H1 (cell line): ENCODE measurements at regions not wholly inside any gene's neighbourhood (a gene's known extent, or its start where the extent isn't known, plus 50 kb on each side); places are given as distances from the start of the nearest gene placed in this dataset.

Experiments used
- CTCF ChIA-PET: fragments of 300-600 bp; sonication (Branson Sonifier 250); formaldehyde crosslinking; loops from one replicate; lab custom pipeline; 2021; ENCODE audit not compliant: partially characterized antibody; lab: Charles Lee
- POLR2A ChIA-PET: fragments of 300-600 bp; sonication (Branson Sonifier 250); formaldehyde crosslinking; loops from one replicate; lab custom pipeline; 2021; ENCODE audit warnings: inconsistent platforms; ENCODE audit not compliant: partially characterized antibody; lab: Charles Lee
- DNase-seq, 2 experiments: peaks; one replicate each; pipeline versions ENCODE4 v3.0.0 to v3.0.0-alpha.2; 2010 to 2022; ENCODE audit warnings: low spot score in 2 of 2, low read depth in 1 of 2, mixed read lengths in 1 of 2
- FAIRE-seq: peaks from 2 replicates; lab custom pipeline; 2011; peaks lifted over from hg19 to GRCh38; lab: Jason Lieb, UNC
- H2AFZ ChIP-seq: 2 replicates; pipeline ENCODE4 v1.8.1; 2012; ENCODE audit warnings: low read length, inconsistent platforms
- H2AK5ac ChIP-seq: 2 replicates; pipeline ENCODE4 v1.6.1; 2013; ENCODE audit warnings: low read depth, low read length
- H2BK120ac ChIP-seq: replicated peaks from 2 replicates; pipeline ENCODE3; 2013; ENCODE audit warnings: low read depth, low read length, inconsistent platforms
- H2BK12ac ChIP-seq: 2 replicates; pipeline ENCODE4 v1.6.1; 2013; ENCODE audit warnings: low read depth, low read length
- H2BK15ac ChIP-seq: 2 replicates; pipeline ENCODE4 v1.6.1; 2013; ENCODE audit warnings: low read length
- H2BK20ac ChIP-seq: 2 replicates; pipeline ENCODE4 v1.6.1; 2013; ENCODE audit warnings: low read length
- H2BK5ac ChIP-seq: 2 replicates; pipeline ENCODE4 v1.6.1; 2013; ENCODE audit warnings: low read depth, low read length
- H3K14ac ChIP-seq: 2 replicates; pipeline ENCODE4 v1.6.1; 2013; ENCODE audit warnings: inconsistent platforms; ENCODE audit not compliant: insufficient read length
- H3K18ac ChIP-seq: 2 replicates; pipeline ENCODE4 v1.6.1; 2013; ENCODE audit warnings: low read length; ENCODE audit errors: extremely low read depth
- H3K23ac ChIP-seq: 2 replicates; pipeline ENCODE4 v1.6.1; 2013; ENCODE audit warnings: inconsistent platforms; ENCODE audit not compliant: insufficient read length
- H3K23me2 ChIP-seq: 2 replicates; pipeline ENCODE4 v1.6.1; 2013; ENCODE audit warnings: low read depth, low read length
- H3K27ac ChIP-seq: 2 replicates; pipeline ENCODE4 v1.6.1; 2011; ENCODE audit warnings: low read depth, low read length, inconsistent platforms
- H3K27me3 ChIP-seq, 4 experiments: replicated peaks in 1 of 4; 1 replicate in 1 of 4; 2 replicates in 3 of 4; pipeline versions ENCODE4 v1.6.1 to v1.8.1; 2011 to 2013; ENCODE audit warnings: low read length in 3 of 4, mild to moderate bottlenecking in 3 of 4, inconsistent platforms in 2 of 4, mixed read lengths in 2 of 4, moderate library complexity in 1 of 4; ENCODE audit not compliant: control insufficient read depth in 3 of 4, insufficient read depth in 3 of 4; ENCODE audit errors: extremely low read depth in 1 of 4
- H3K36me3 ChIP-seq, 4 experiments: 2 replicates each; pipeline versions ENCODE4 v1.6.1 to v1.8.1; 2011 to 2013; ENCODE audit warnings: mild to moderate bottlenecking in 4 of 4, low read length in 3 of 4, moderate library complexity in 2 of 4, control low read depth in 1 of 4, inconsistent platforms in 1 of 4; ENCODE audit not compliant: insufficient read depth in 4 of 4, control insufficient read depth in 2 of 4
- H3K4ac ChIP-seq: replicated peaks from 2 replicates; pipeline ENCODE3; 2013; ENCODE audit warnings: low read length, low read depth, mixed read lengths, inconsistent platforms; ENCODE audit not compliant: insufficient read length
- H3K4me1 ChIP-seq, 4 experiments: replicated peaks in 1 of 4; 1 replicate in 1 of 4; 2 replicates in 3 of 4; pipeline versions ENCODE4 v1.6.1 to v1.8.1; 2011 to 2013; ENCODE audit warnings: low read length in 3 of 4, inconsistent platforms in 2 of 4, mixed read lengths in 1 of 4; ENCODE audit not compliant: insufficient read depth in 4 of 4, control insufficient read depth in 3 of 4
- H3K4me2 ChIP-seq, 2 experiments: 2 replicates each; pipeline versions ENCODE4 v1.6.1 to v1.8.1; 2011 to 2013; ENCODE audit warnings: low read depth in 2 of 2, low read length in 2 of 2, control low read depth in 1 of 2, inconsistent platforms in 1 of 2, mild to moderate bottlenecking in 1 of 2; ENCODE audit not compliant: insufficient read depth in 1 of 2
- H3K4me3 ChIP-seq, 4 experiments: fragments of 200-600, 300-600 bp in 1 of 4; sonication (generic), shearing (Covaris generic), sonication (Bioruptor Twin) in 1 of 4; 2 replicates each; pipeline versions ENCODE4 v1.5.1 to v1.8.1; 2011 to 2016; ENCODE audit warnings: low read length in 4 of 4, low read depth in 3 of 4, control low read depth in 2 of 4, inconsistent platforms in 2 of 4, mild to moderate bottlenecking in 2 of 4, mixed read lengths in 1 of 4, moderate library complexity in 1 of 4; ENCODE audit not compliant: insufficient read depth in 2 of 4; ENCODE audit errors: extremely low read depth in 1 of 4
- H3K56ac ChIP-seq: replicated peaks from 2 replicates; pipeline ENCODE3; 2013; ENCODE audit warnings: low read depth, mild to moderate bottlenecking, mixed read lengths, low read length, inconsistent platforms; ENCODE audit not compliant: insufficient read length
- H3K79me1 ChIP-seq: 2 replicates; pipeline ENCODE4 v1.6.1; 2013; ENCODE audit warnings: low read depth, low read length, control low read depth
- H3K79me2 ChIP-seq, 2 experiments: 2 replicates each; pipeline versions ENCODE4 v1.6.1 to v1.8.1; 2012 to 2013; ENCODE audit warnings: low read length in 2 of 2, mild to moderate bottlenecking in 2 of 2, inconsistent platforms in 1 of 2; ENCODE audit not compliant: insufficient read depth in 2 of 2, control insufficient read depth in 1 of 2
- H3K9ac ChIP-seq, 4 experiments: replicated peaks in 1 of 4; 1 replicate in 1 of 4; 2 replicates in 3 of 4; pipeline versions ENCODE4 v1.6.1 to v1.8.1; 2011 to 2013; ENCODE audit warnings: low read depth in 3 of 4, low read length in 3 of 4, control low read depth in 2 of 4, mild to moderate bottlenecking in 2 of 4, moderate library complexity in 2 of 4, inconsistent platforms in 1 of 4; ENCODE audit errors: extremely low read depth in 1 of 4
- H3K9me3 ChIP-seq, 2 experiments: 2 replicates each; pipeline versions ENCODE4 v1.6.1 to v1.8.1; 2012 to 2013; ENCODE audit warnings: mild to moderate bottlenecking in 2 of 2, moderate library complexity in 2 of 2, control low read depth in 1 of 2, inconsistent platforms in 1 of 2, low read depth in 1 of 2, low read length in 1 of 2, mixed read lengths in 1 of 2; ENCODE audit not compliant: insufficient read depth in 2 of 2
- H4K20me1 ChIP-seq, 2 experiments: replicated peaks in 1 of 2; 2 replicates each; pipeline versions ENCODE3 to v1.8.1; 2011 to 2013; ENCODE audit warnings: inconsistent platforms in 2 of 2, low read length in 2 of 2, mild to moderate bottlenecking in 1 of 2; ENCODE audit not compliant: insufficient read depth in 2 of 2, control insufficient read depth in 1 of 2
- H4K5ac ChIP-seq: 2 replicates; pipeline ENCODE4 v1.6.1; 2013; ENCODE audit warnings: low read length, low read depth, mixed read lengths, inconsistent platforms; ENCODE audit not compliant: insufficient read length
- H4K8ac ChIP-seq: 2 replicates; pipeline ENCODE4 v1.8.0; 2013; ENCODE audit warnings: mild to moderate bottlenecking, moderate library complexity, low read length, inconsistent platforms; ENCODE audit not compliant: insufficient read depth; ENCODE audit errors: extremely low read depth
- H4K91ac ChIP-seq: replicated peaks from 2 replicates; pipeline ENCODE3; 2013; ENCODE audit warnings: low read length, mixed read lengths, inconsistent platforms; ENCODE audit not compliant: insufficient read length
- ATF2 ChIP-seq: IDR thresholded peaks from 2 replicates; pipeline ENCODE4 v1.6.1; 2012; ENCODE audit warnings: low read length, inconsistent platforms
- ATF3 ChIP-seq: IDR thresholded peaks from 2 replicates; pipeline ENCODE4 v1.6.1; 2011; ENCODE audit warnings: low read depth, mild to moderate bottlenecking, low read length; ENCODE audit not compliant: insufficient read depth
- CBX8 ChIP-seq: fragments of 300-800, 300-1000 bp; sonication (generic); IDR thresholded peaks from 2 replicates; pipeline ENCODE4 v1.7.1; 2016; ENCODE audit warnings: low read depth, low read length, borderline replicate concordance
- GABPA ChIP-seq: IDR thresholded peaks from 2 replicates; pipeline ENCODE4 v1.6.1; 2011; ENCODE audit warnings: mild to moderate bottlenecking, low read length, moderate library complexity, borderline replicate concordance; ENCODE audit not compliant: insufficient read depth
- HDAC2 ChIP-seq, 2 experiments: fragments of 300-600 bp in 1 of 2; sonication (generic) in 1 of 2; IDR thresholded peaks; 2 replicates each; pipeline ENCODE4 v1.6.1; 2011 to 2012; ENCODE audit warnings: low read depth in 2 of 2, low read length in 2 of 2, mild to moderate bottlenecking in 2 of 2, moderate library complexity in 2 of 2, borderline replicate concordance in 1 of 2, inconsistent platforms in 1 of 2
- MAFK ChIP-seq: IDR thresholded peaks from 2 replicates; pipeline ENCODE4 v1.6.1; 2012; ENCODE audit warnings: low read depth, mild to moderate bottlenecking, improper control_type of control experiment, low read length
- RFX5 ChIP-seq: IDR thresholded peaks from 2 replicates; pipeline ENCODE4 v1.6.1; 2011; ENCODE audit warnings: low read depth, low read length, improper control_type of control experiment, borderline replicate concordance
- SIN3A ChIP-seq, 2 experiments: IDR thresholded peaks in 1 of 2; conservative IDR thresholded peaks in 1 of 2; 2 replicates each; pipeline ENCODE4 v1.6.1; 2011 to 2012; ENCODE audit warnings: low read length in 2 of 2, improper control_type of control experiment in 1 of 2, low read depth in 1 of 2, mild to moderate bottlenecking in 1 of 2
- SIRT6 ChIP-seq: IDR thresholded peaks from one replicate; pipeline ENCODE4 v1.7.1; 2012; ENCODE audit warnings: low read length, inconsistent platforms
- SP1 ChIP-seq: IDR thresholded peaks from 2 replicates; pipeline ENCODE4 v1.6.1; 2011; ENCODE audit warnings: low read depth, low read length
- TAF7 ChIP-seq: optimal IDR thresholded peaks from 2 replicates; pipeline ENCODE3; 2011; ENCODE audit warnings: low read depth, mild to moderate bottlenecking, inconsistent platforms, low read length, moderate library complexity, borderline replicate concordance
- WGBS, 2 experiments: shearing (Covaris generic) in 1 of 2; methylation state at CpG; one replicate each; pipeline versions ENCODE4 v1.1.6 to v1.1.7; 2013 to 2015; ENCODE audit warnings: low lambda C conversion rate in 2 of 2, mixed read lengths in 2 of 2, inconsistent platforms in 1 of 2, low coverage in 1 of 2, missing lambda C conversion rate in 1 of 2; ENCODE audit not compliant: insufficient replicate concordance in 2 of 2, insufficient coverage in 1 of 2, insufficient read length in 1 of 2; ENCODE audit errors: extremely low coverage in 1 of 2, missing lambda C conversion rate in 1 of 2; 5-methylcytosine and 5-hydroxymethylcytosine counted together

GRCh38 chr17:79205688-79206205 lies 131.1 kb downstream of the ENGASE start:
- DNase-seq (no peak), FAIRE-seq (no peak)
- Histone ChIP-seq H3K4me3 (no peak overlapping the region), H3K9ac (no peak overlapping the region), H2BK12ac (no peak overlapping the region), H4K8ac (no peak overlapping the region), H4K91ac (no peak overlapping the region), H4K5ac (no peak overlapping the region), H3K23ac (no peak overlapping the region), H3K36me3 (no peaks in the 10 kb centered on the region), H3K27ac (no peak overlapping the region), H4K20me1 (no peaks in the 10 kb centered on the region), H3K4me2 (no peak overlapping the region), H3K23me2 (no peaks in the 10 kb centered on the region; the same call in 1 of the 2 replicates), H2BK20ac (no peak overlapping the region), H3K79me1 (no peaks in the 10 kb centered on the region), H2BK15ac (no peak overlapping the region), H3K56ac (no peak overlapping the region), H3K14ac (no peak overlapping the region), H3K4me1 (peaks cover 0 to 16% (median 9%) of the 10 kb centered on the region in 4 experiments; a peak in 6 of 7 replicates), H2AK5ac (no peak overlapping the region), H3K18ac (no peak overlapping the region), H3K27me3 (no peaks in the 10 kb centered on the region), H3K4ac (no peak overlapping the region), H2AFZ (no peak overlapping the region), H3K9me3 (no peaks in the 10 kb centered on the region), H2BK120ac (no peak overlapping the region), H2BK5ac (no peak overlapping the region), H3K79me2 (no peaks in the 10 kb centered on the region)
- 86% methylated on average over 6 of the region's 6 CpGs; no CpG with 5 or more reads in 1 of the 2 experiments for WGBS, 2 experiments
- ChIA-PET CTCF (interaction anchor here (0.6 to 10.0 kb wide), 8 partner anchors 9 to 516 kb away, joined by 3 to 114 read pairs (median 3); no protein-coding TSS in a partner anchor), POLR2A (no interaction called here)
- TF ChIP-seq SP1 (no peak), GABPA (no peak), SIRT6 (no peak), SIN3A (conservative IDR thresholded peaks at IDR 0.05 in 1 of 2, IDR thresholded peaks at IDR 0.05 in 1 of 2; ENCODE audit: low read depth in 1 of 2, low read length in 2 of 2) (no peak), CBX8 (no peak), ATF2 (no peak), RFX5 (no peak), MAFK (no peak), ATF3 (no peak), HDAC2 (IDR thresholded peaks at IDR 0.05; ENCODE audit: borderline replicate concordance in 1 of 2, low read depth in 2 of 2, low read length in 2 of 2) (no peak), TAF7 (no peak)
